ENCODE measurements at regions not wholly inside any gene's neighbourhood (a gene's known extent, or its start where the extent isn't known, plus 50 kb on each side); places are given as distances from the start of the nearest gene placed in this dataset.

- POLR2A ChIA-PET = no interaction called here
- BruUV-seq (replicated peaks) = no TSS peak
These were observed 619.8 kb upstream of the LCORL start for GRCh38 chr4:18641334-18641733.

GRCh38 chr4:18638031-18638430 is 616.5 kb upstream of the LCORL start:
- intact Hi-C loops (cut with micrococcal nuclease) (no loop called here), dilution Hi-C loops (cut with MboI; ENCODE audit: extremely low pct_ligation_motif_present, low sequenced_read_pairs) (no loop called here)
- POLR2A ChIA-PET = no interaction called here
- no peaks in the 10 kb centered on the region for H3K27me3 ChIP-seq (ENCODE audit: control insufficient read depth in 2 of 2, insufficient read depth in 2 of 2, low read length in 2 of 2)
- FAIRE-seq (no peak), DNase-seq (ENCODE audit: low read depth, low spot score) (no peak)
- H3K9me1 ChIP-seq (replicated peaks; ENCODE audit: control insufficient read depth, extremely low read depth, insufficient read depth, low read length) = no peaks in the 10 kb centered on the region
- H3K79me2 ChIP-seq (ENCODE audit: control insufficient read depth, insufficient read depth, low read length) = no peaks in the 10 kb centered on the region
- H2AFZ ChIP-seq (ENCODE audit: low read depth, low read length) = no peak overlapping the region
- no peak overlapping the region for H3K9ac ChIP-seq (replicated peaks; ENCODE audit: extremely low read depth, insufficient read depth, low read length)
- CTCF ChIA-PET = no interaction called here
- no peak overlapping the region for H3K4me3 ChIP-seq (replicated peaks in 1 of 3; ENCODE audit: insufficient read depth in 1 of 3, low read depth in 1 of 3, low read length in 3 of 3)
- no peaks in the 10 kb centered on the region for H3K9me3 ChIP-seq (replicated peaks; ENCODE audit: control insufficient read depth, insufficient read depth, low read length)
- H3K4me1 ChIP-seq (ENCODE audit: control insufficient read depth, extremely low read depth, insufficient read depth, low read length) = no peaks in the 10 kb centered on the region
- H3K4me2 ChIP-seq (ENCODE audit: insufficient read depth, low read length) = no peak overlapping the region
- no peaks in the 10 kb centered on the region for H3K36me3 ChIP-seq (ENCODE audit: control insufficient read depth in 2 of 2, extremely low read depth in 1 of 2, insufficient read depth in 2 of 2, low read length in 2 of 2)
- BruUV-seq (replicated peaks) = no TSS peak
- H3K27ac ChIP-seq (ENCODE audit: insufficient read depth, low read depth, low read length) = no peak overlapping the region
- TF ChIP-seq EZH2 (IDR thresholded peaks at IDR 0.05; ENCODE audit: borderline replicate concordance, low read depth, low read length, severe bottlenecking) (no peak), GATA2 (IDR thresholded peaks at IDR 0.05; ENCODE audit: insufficient read depth, insufficient read length, low read depth, low read length) (no peak), MYC (IDR thresholded peaks at IDR 0.05; ENCODE audit: low read depth, low read length) (no peak), POLR2A (IDR thresholded peaks at IDR 0.05; ENCODE audit: low read depth, low read length) (no peak), POLR2AphosphoS5 (IDR thresholded peaks at IDR 0.05; ENCODE audit: insufficient read depth, low read depth, low read length) (no peak), JUN (IDR thresholded peaks at IDR 0.05; ENCODE audit: borderline replicate concordance, insufficient read depth, insufficient read length, low read depth) (no peak), MAX (IDR thresholded peaks at IDR 0.05; ENCODE audit: insufficient read depth, insufficient read length) (no peak), CTCF (IDR thresholded peaks at IDR 0.05; ENCODE audit: extremely low read depth in 1 of 2, insufficient read depth in 1 of 2, low read depth in 1 of 2, low read length in 2 of 2) (no peak), FOS (IDR thresholded peaks at IDR 0.05; ENCODE audit: borderline replicate concordance, insufficient read depth, low read length) (no peak)
- H4K20me1 ChIP-seq (replicated peaks; ENCODE audit: control insufficient read depth, extremely low read depth, insufficient read depth, low read length) = no peaks in the 10 kb centered on the region

More at GRCh38 chr4:18641334-18641733, 619.8 kb upstream of the LCORL start:
- Histone ChIP-seq H3K9me1 (replicated peaks; ENCODE audit: control insufficient read depth, extremely low read depth, insufficient read depth, low read length) (no peaks in the 10 kb centered on the region), H3K9ac (replicated peaks; ENCODE audit: extremely low read depth, insufficient read depth, low read length) (no peak overlapping the region), H3K27me3 (ENCODE audit: control insufficient read depth in 2 of 2, insufficient read depth in 2 of 2, low read length in 2 of 2) (no peaks in the 10 kb centered on the region), H3K4me2 (ENCODE audit: insufficient read depth, low read length) (no peak overlapping the region), H3K27ac (ENCODE audit: insufficient read depth, low read depth, low read length) (no peak overlapping the region), H3K4me3 (replicated peaks in 1 of 3; ENCODE audit: insufficient read depth in 1 of 3, low read depth in 1 of 3, low read length in 3 of 3) (no peak overlapping the region), H4K20me1 (replicated peaks; ENCODE audit: control insufficient read depth, extremely low read depth, insufficient read depth, low read length) (no peaks in the 10 kb centered on the region), H3K4me1 (ENCODE audit: control insufficient read depth, extremely low read depth, insufficient read depth, low read length) (no peaks in the 10 kb centered on the region), H3K9me3 (replicated peaks; ENCODE audit: control insufficient read depth, insufficient read depth, low read length) (no peaks in the 10 kb centered on the region), H3K36me3 (ENCODE audit: control insufficient read depth in 2 of 2, extremely low read depth in 1 of 2, insufficient read depth in 2 of 2, low read length in 2 of 2) (no peaks in the 10 kb centered on the region), H3K79me2 (ENCODE audit: control insufficient read depth, insufficient read depth, low read length) (no peaks in the 10 kb centered on the region), H2AFZ (ENCODE audit: low read depth, low read length) (no peak overlapping the region)
- FAIRE-seq (no peak), DNase-seq (ENCODE audit: low read depth, low spot score) (no peak)
- CTCF ChIA-PET = no interaction called here
- intact Hi-C loops (cut with micrococcal nuclease) = no loop called here
- dilution Hi-C loops (cut with MboI; ENCODE audit: extremely low pct_ligation_motif_present, low sequenced_read_pairs) = no loop called here
- TF ChIP-seq FOS (IDR thresholded peaks at IDR 0.05; ENCODE audit: borderline replicate concordance, insufficient read depth, low read length) = no peak

Measured in endothelial cell of umbilical vein (primary cell).